CD14-positive monocyte (primary cell): ENCODE measurements at regions not wholly inside any gene's neighbourhood (a gene's known extent, or its start where the extent isn't known, plus 50 kb on each side); places are given as distances from the start of the nearest gene placed in this dataset.

Experiments
- DNase-seq, 3 donors: peaks; one replicate each; pipeline ENCODE4 v3.0.0-alpha.2; 2011 to 2022
- H2AFZ ChIP-seq: 2 replicates; pipeline ENCODE4 v1.6.0; 2012; ENCODE audit warnings: mild to moderate bottlenecking, low read depth, low read length, inconsistent platforms; ENCODE audit not compliant: insufficient read depth, poor library complexity, severe bottlenecking
- H3K27ac ChIP-seq, 2 donors: 1 replicate in 1 of 2; 2 replicates in 1 of 2; pipeline ENCODE4 v1.5.1; 2012 to 2013; ENCODE audit warnings: low read length in 2 of 2, control low read depth in 1 of 2, inconsistent platforms in 1 of 2, low read depth in 1 of 2, mild to moderate bottlenecking in 1 of 2
- H3K27me3 ChIP-seq, 2 donors: one replicate each; pipeline versions ENCODE4 v1.6.0 to v1.6.1; 2011 to 2013; ENCODE audit warnings: low read length in 2 of 2; ENCODE audit not compliant: control insufficient read depth in 2 of 2, insufficient read depth in 2 of 2
- H3K36me3 ChIP-seq, 2 donors: replicated peaks in 1 of 2; 1 replicate in 1 of 2; 2 replicates in 1 of 2; pipeline versions ENCODE4 v1.5.1 to v1.6.1; 2012 to 2013; ENCODE audit warnings: low read length in 2 of 2, control low read depth in 1 of 2, inconsistent platforms in 1 of 2, mild to moderate bottlenecking in 1 of 2; ENCODE audit not compliant: insufficient read depth in 2 of 2, control insufficient read depth in 1 of 2
- H3K4me1 ChIP-seq, 2 donors: 1 replicate in 1 of 2; 2 replicates in 1 of 2; pipeline versions ENCODE4 v1.5.1 to v1.6.1; 2012 to 2013; ENCODE audit warnings: low read length in 2 of 2, control low read depth in 1 of 2, inconsistent platforms in 1 of 2, mild to moderate bottlenecking in 1 of 2, moderate library complexity in 1 of 2; ENCODE audit not compliant: insufficient read depth in 2 of 2, control insufficient read depth in 1 of 2
- H3K4me2 ChIP-seq: replicated peaks from 2 replicates; pipeline ENCODE3; 2012; ENCODE audit warnings: low read length, moderate library complexity, mild to moderate bottlenecking; ENCODE audit not compliant: poor library complexity, severe bottlenecking; ENCODE audit errors: extremely low read depth
- H3K4me3 ChIP-seq, 3 experiments: fragments of 200-600 bp in 1 of 3; sonication (generic) in 1 of 3; replicated peaks in 1 of 3; 1 replicate in 2 of 3; 2 replicates in 1 of 3; pipeline ENCODE4 v1.5.1; 2011 to 2013; ENCODE audit warnings: low read length in 3 of 3, mild to moderate bottlenecking in 3 of 3, control low read depth in 2 of 3, low read depth in 2 of 3, inconsistent platforms in 1 of 3, moderate library complexity in 1 of 3
- H3K79me2 ChIP-seq: 2 replicates; pipeline ENCODE4 v1.6.0; 2012; ENCODE audit warnings: mild to moderate bottlenecking, control low read depth, inconsistent platforms, low read length, moderate library complexity; ENCODE audit not compliant: insufficient read depth
- H3K9ac ChIP-seq: 2 replicates; pipeline ENCODE4 v1.6.0; 2017; ENCODE audit warnings: low read length, mild to moderate bottlenecking; ENCODE audit not compliant: insufficient read depth, poor library complexity, severe bottlenecking
- H3K9me3 ChIP-seq, 2 donors: replicated peaks in 1 of 2; 1 replicate in 1 of 2; 2 replicates in 1 of 2; pipeline versions ENCODE4 v1.5.1 to v1.6.1; 2012 to 2013; ENCODE audit warnings: low read length in 2 of 2, control low read depth in 1 of 2; ENCODE audit not compliant: control insufficient read depth in 1 of 2, insufficient read depth in 1 of 2
- H4K20me1 ChIP-seq: 2 replicates; pipeline ENCODE4 v1.6.0; 2012; ENCODE audit warnings: mild to moderate bottlenecking, low read length, control low read depth, moderate library complexity; ENCODE audit not compliant: insufficient read depth
- H3K27ac Mint-ChIP-seq, 7 donors: one replicate each; pipeline ENCODE4 v1.8.0; 2020; ENCODE audit warnings: mild to moderate bottlenecking in 7 of 7, mixed read lengths in 7 of 7, moderate library complexity in 6 of 7, inconsistent platforms in 2 of 7
- H3K27me3 Mint-ChIP-seq, 3 donors: one replicate each; pipeline ENCODE4 v1.8.0; 2021 to 2022; ENCODE audit warnings: low read depth in 3 of 3, mild to moderate bottlenecking in 3 of 3, mixed read lengths in 3 of 3, moderate library complexity in 3 of 3, inconsistent platforms in 1 of 3
- H3K36me3 Mint-ChIP-seq, 2 donors: one replicate each; pipeline ENCODE4 v1.8.0; 2020; ENCODE audit warnings: mixed read lengths in 2 of 2, inconsistent platforms in 1 of 2, mild to moderate bottlenecking in 1 of 2
- H3K4me1 Mint-ChIP-seq: one replicate; pipeline ENCODE4 v1.8.0; 2020; ENCODE audit warnings: mild to moderate bottlenecking, mixed read lengths
- H3K4me3 Mint-ChIP-seq, 2 donors: one replicate each; pipeline ENCODE4 v1.8.0; 2020; ENCODE audit warnings: mild to moderate bottlenecking in 2 of 2, mixed read lengths in 2 of 2, moderate library complexity in 1 of 2
- H3K9me3 Mint-ChIP-seq, 7 donors: one replicate each; pipeline ENCODE4 v1.8.0; 2020 to 2022; ENCODE audit warnings: mixed read lengths in 7 of 7, mild to moderate bottlenecking in 6 of 7, moderate library complexity in 6 of 7, inconsistent platforms in 2 of 7
- WGBS: methylation state at CpG from one replicate; pipeline ENCODE4 v1.1.5; 2013; ENCODE audit warnings: missing lambda C conversion rate; ENCODE audit not compliant: insufficient coverage; 5-methylcytosine and 5-hydroxymethylcytosine counted together
- intact Hi-C, 2 donors: fragments of 100-400 bp; cut with micrococcal nuclease; formaldehyde crosslinking; loops; one replicate each; pipeline versions ENCODE4 v1.15.0 to v1.15.1; 2023
- TF ChIP-seq, protein P1 (sequence below): fragments of 200-600 bp; IDR thresholded peaks from one replicate; pipeline ENCODE4 v1.8.0; 2022; ENCODE audit warnings: antibody characterized with exemption, mild to moderate bottlenecking

DNA sequence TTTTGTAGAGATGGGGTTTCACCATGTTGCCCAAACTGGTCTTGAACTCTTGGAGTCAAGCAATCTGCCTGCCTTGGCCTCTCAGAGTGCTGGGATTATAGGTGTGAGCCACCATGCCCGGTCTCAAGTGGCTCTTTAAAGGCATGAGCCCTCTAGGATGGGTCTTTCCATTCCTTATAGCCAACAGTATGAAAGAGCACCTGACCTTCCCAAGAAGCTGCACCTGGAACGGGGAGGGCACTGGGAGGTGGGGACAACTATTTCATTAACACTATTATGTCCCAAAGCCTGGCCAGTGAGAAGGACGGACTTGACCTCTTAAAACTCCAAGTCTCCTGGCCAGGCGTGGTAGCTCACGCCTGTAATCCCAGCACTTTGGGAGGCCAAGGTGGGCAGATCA lies 149.7 kb downstream of the ZFP36L2 start:
- H3K4me2 ChIP-seq = no peak overlapping the region
- H3K9ac ChIP-seq = no peak overlapping the region
- H3K4me1 ChIP-seq = peaks cover 24 to 39% of the 10 kb centered on the region in 2 donors
- WGBS = no CpG with 5 or more reads among the region's 5 CpGs
- TF ChIP-seq, protein P1, sequence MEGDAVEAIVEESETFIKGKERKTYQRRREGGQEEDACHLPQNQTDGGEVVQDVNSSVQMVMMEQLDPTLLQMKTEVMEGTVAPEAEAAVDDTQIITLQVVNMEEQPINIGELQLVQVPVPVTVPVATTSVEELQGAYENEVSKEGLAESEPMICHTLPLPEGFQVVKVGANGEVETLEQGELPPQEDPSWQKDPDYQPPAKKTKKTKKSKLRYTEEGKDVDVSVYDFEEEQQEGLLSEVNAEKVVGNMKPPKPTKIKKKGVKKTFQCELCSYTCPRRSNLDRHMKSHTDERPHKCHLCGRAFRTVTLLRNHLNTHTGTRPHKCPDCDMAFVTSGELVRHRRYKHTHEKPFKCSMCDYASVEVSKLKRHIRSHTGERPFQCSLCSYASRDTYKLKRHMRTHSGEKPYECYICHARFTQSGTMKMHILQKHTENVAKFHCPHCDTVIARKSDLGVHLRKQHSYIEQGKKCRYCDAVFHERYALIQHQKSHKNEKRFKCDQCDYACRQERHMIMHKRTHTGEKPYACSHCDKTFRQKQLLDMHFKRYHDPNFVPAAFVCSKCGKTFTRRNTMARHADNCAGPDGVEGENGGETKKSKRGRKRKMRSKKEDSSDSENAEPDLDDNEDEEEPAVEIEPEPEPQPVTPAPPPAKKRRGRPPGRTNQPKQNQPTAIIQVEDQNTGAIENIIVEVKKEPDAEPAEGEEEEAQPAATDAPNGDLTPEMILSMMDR = no peak
- intact Hi-C loops = no loop called here
- Mint-ChIP-seq H3K9me3 (peaks cover 0 to 2% (median 0%) of the 10 kb centered on the region in 7 donors), H3K4me3 (no peak overlapping the region), H3K36me3 (peaks cover 2 to 4% of the 10 kb centered on the region in 2 donors), H3K4me1 (peaks cover 56% of the 10 kb centered on the region), H3K27ac (peak overlapping the region in 1 of 7 donors; percentile 30), H3K27me3 (peaks cover 0 to 8% (median 3%) of the 10 kb centered on the region in 3 donors)
- H3K4me3 ChIP-seq = no peak overlapping the region
- no peak overlapping the region for H2AFZ ChIP-seq
- H3K27ac ChIP-seq = no peak overlapping the region
- no peaks in the 10 kb centered on the region for H3K9me3 ChIP-seq
- no peaks in the 10 kb centered on the region for H4K20me1 ChIP-seq
- H3K36me3 ChIP-seq = no peaks in the 10 kb centered on the region
- H3K79me2 ChIP-seq = no peaks in the 10 kb centered on the region
- no peaks in the 10 kb centered on the region for H3K27me3 ChIP-seq
- no peak for DNase-seq

DNA sequence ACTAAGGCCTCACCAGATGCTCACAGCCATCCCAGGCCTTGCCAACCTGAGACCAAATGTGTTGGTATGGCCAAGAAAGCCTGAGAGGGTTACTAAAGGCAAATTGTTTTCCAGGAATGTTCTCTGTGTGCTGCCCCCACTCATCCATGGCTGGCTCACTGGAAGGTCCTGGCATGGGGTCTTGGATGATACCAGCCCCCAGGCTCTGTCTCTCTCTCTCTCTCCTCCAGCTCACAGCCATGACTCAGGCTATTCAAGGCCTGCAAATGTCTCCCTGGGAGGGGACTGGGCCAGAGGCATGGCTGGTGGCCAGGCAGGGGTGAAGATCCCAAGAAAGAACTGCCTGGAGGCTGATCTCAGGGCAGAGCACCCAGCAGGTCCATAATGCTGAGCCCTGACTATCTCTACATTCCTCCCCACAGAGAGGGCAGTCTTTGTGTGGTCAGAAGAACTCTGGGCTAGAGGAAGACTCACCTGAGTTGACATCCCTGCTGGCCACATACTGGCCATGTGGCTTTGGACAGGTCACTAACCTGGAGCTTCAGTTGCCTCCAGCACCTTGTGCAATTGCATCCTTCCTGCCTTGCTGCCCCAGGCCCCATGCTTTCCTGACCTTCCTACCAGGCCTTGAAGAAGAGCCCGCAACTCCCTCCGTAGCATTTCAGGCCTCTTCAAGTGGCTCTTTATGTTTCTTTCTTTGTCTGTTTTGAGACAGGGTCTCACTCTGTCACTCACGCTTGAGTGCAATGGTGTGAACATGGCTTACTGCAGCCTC lies 150.4 kb downstream of the ZFP36L2 start:
- H3K36me3 Mint-ChIP-seq = peaks cover 2 to 4% of the 10 kb centered on the region in 2 donors
- no peak for DNase-seq

More for the DNA sequence above, 150.4 kb downstream of the ZFP36L2 start:
- peaks cover 0 to 2% (median 0%) of the 10 kb centered on the region in 7 donors for H3K9me3 Mint-ChIP-seq
- peaks cover 60% of the 10 kb centered on the region for H3K4me1 Mint-ChIP-seq
- Histone ChIP-seq H3K27me3 (no peaks in the 10 kb centered on the region), H3K4me1 (peaks cover 24 to 39% of the 10 kb centered on the region in 2 donors), H3K4me2 (no peak overlapping the region), H3K9ac (no peak overlapping the region), H3K4me3 (no peak overlapping the region), H4K20me1 (no peaks in the 10 kb centered on the region), H3K27ac (no peak overlapping the region), H3K79me2 (no peaks in the 10 kb centered on the region), H3K9me3 (no peaks in the 10 kb centered on the region), H3K36me3 (no peaks in the 10 kb centered on the region), H2AFZ (no peak overlapping the region)
- no peak overlapping the region for H3K4me3 Mint-ChIP-seq
- H3K27me3 Mint-ChIP-seq = peaks cover 1 to 8% (median 3%) of the 10 kb centered on the region in 3 donors
- no peak overlapping the region for H3K27ac Mint-ChIP-seq
- TF ChIP-seq, protein P1 = no peak
- 100% methylated on average over 2 of the region's 3 CpGs for WGBS
- intact Hi-C loops = no loop called here
